Activated CD4-positive, alpha-beta memory T cell treated with anti-CD3 and anti-CD28 coated beads for 36 hours (primary cell): ENCODE measurements at regions not wholly inside any gene's neighbourhood (a gene's known extent, or its start where the extent isn't known, plus 50 kb on each side); places are given as distances from the start of the nearest gene placed in this dataset.

Experiments used
- CTCF ChIA-PET: fragments of 350-600 bp; sonication (Branson Sonifier 250); formaldehyde crosslinking; loops from one replicate; lab custom pipeline; 2021; ENCODE audit warnings: antibody characterized with exemption, inconsistent platforms; lab: Charles Lee
- POLR2A ChIA-PET: fragments of 350-600 bp; sonication (Branson Sonifier 250); formaldehyde crosslinking; loops from one replicate; lab custom pipeline; 2021; ENCODE audit warnings: antibody characterized with exemption; lab: Charles Lee
- DNase-seq: peaks from one replicate; pipeline ENCODE4 v3.0.0-alpha.2; 2020
- H3K27ac Mint-ChIP-seq: one replicate; pipeline ENCODE4 v1.8.0; 2021; ENCODE audit warnings: mixed read lengths
- H3K27me3 Mint-ChIP-seq: one replicate; pipeline ENCODE4 v1.8.0; 2021; ENCODE audit warnings: mixed read lengths
- H3K36me3 Mint-ChIP-seq: one replicate; pipeline ENCODE4 v1.8.0; 2021; ENCODE audit warnings: mixed read lengths
- H3K4me1 Mint-ChIP-seq: one replicate; pipeline ENCODE4 v1.8.0; 2021; ENCODE audit warnings: low read depth, mixed read lengths
- H3K4me3 Mint-ChIP-seq: one replicate; pipeline ENCODE4 v1.8.0; 2021; ENCODE audit warnings: mild to moderate bottlenecking, mixed read lengths
- H3K9me3 Mint-ChIP-seq: one replicate; pipeline ENCODE4 v1.8.0; 2021; ENCODE audit warnings: mixed read lengths
- intact Hi-C: fragments of 100-400 bp; cut with micrococcal nuclease; formaldehyde crosslinking; loops from one replicate; pipeline ENCODE4 v1.15.1; 2023

- H3K4me3 Mint-ChIP-seq = no peak overlapping the region
- ChIA-PET POLR2A (no interaction called here), CTCF (no interaction called here)
- no peaks in the 10 kb centered on the region for H3K4me1 Mint-ChIP-seq
- H3K9me3 Mint-ChIP-seq = peaks cover 20% of the 10 kb centered on the region
- intact Hi-C loops = no loop called here
- no peaks in the 10 kb centered on the region for H3K27me3 Mint-ChIP-seq
- H3K36me3 Mint-ChIP-seq = peaks cover 6% of the 10 kb centered on the region
- H3K27ac Mint-ChIP-seq = no peak overlapping the region
- no peak for DNase-seq
These were observed 185.9 kb downstream of the CRPPA start for GRCh38 chr7:16235147-16236114.

GRCh38 chr7:16234493-16235146 lies 186.7 kb downstream of the CRPPA start:
- Mint-ChIP-seq H3K9me3 (peaks cover 27% of the 10 kb centered on the region), H3K27me3 (no peaks in the 10 kb centered on the region), H3K27ac (no peak overlapping the region), H3K4me3 (no peak overlapping the region), H3K36me3 (peaks cover 12% of the 10 kb centered on the region), H3K4me1 (no peaks in the 10 kb centered on the region)
- ChIA-PET CTCF (no interaction called here), POLR2A (no interaction called here)
- intact Hi-C loops = no loop called here
- DNase-seq = no peak

- Mint-ChIP-seq H3K4me1 (no peaks in the 10 kb centered on the region), H3K27me3 (no peaks in the 10 kb centered on the region), H3K36me3 (peaks cover 12% of the 10 kb centered on the region), H3K4me3 (no peak overlapping the region), H3K27ac (no peak overlapping the region), H3K9me3 (peaks cover 36% of the 10 kb centered on the region)
- ChIA-PET POLR2A (no interaction called here), CTCF (no interaction called here)
- DNase-seq = no peak
- intact Hi-C loops = no loop called here
These were observed 187.8 kb downstream of the CRPPA start for GRCh38 chr7:16233517-16233916.

- Mint-ChIP-seq H3K4me1 (no peaks in the 10 kb centered on the region), H3K36me3 (peaks cover 12% of the 10 kb centered on the region), H3K4me3 (no peak overlapping the region), H3K27me3 (no peaks in the 10 kb centered on the region), H3K9me3 (peaks cover 41% of the 10 kb centered on the region), H3K27ac (no peak overlapping the region)
- DNase-seq = no peak
- ChIA-PET POLR2A (no interaction called here), CTCF (no interaction called here)
- intact Hi-C loops = no loop called here
These were observed 189.1 kb downstream of the CRPPA start for GRCh38 chr7:16232273-16232672.

GRCh38 chr7:16223963-16224707 lies 197.2 kb downstream of the CRPPA start:
- CTCF ChIA-PET = no interaction called here
- DNase-seq = peak; percentile 49
- no peak overlapping the region for H3K4me3 Mint-ChIP-seq
- POLR2A ChIA-PET = no interaction called here
- intact Hi-C loops = no loop called here
- peaks cover 13% of the 10 kb centered on the region for H3K9me3 Mint-ChIP-seq
- peaks cover 12% of the 10 kb centered on the region for H3K4me1 Mint-ChIP-seq
- H3K27ac Mint-ChIP-seq = no peak overlapping the region
- H3K27me3 Mint-ChIP-seq = no peaks in the 10 kb centered on the region
- H3K36me3 Mint-ChIP-seq = no peaks in the 10 kb centered on the region

- no peak for DNase-seq
- POLR2A ChIA-PET = no interaction called here
- H3K36me3 Mint-ChIP-seq = no peaks in the 10 kb centered on the region
- no peaks in the 10 kb centered on the region for H3K27me3 Mint-ChIP-seq
- no peaks in the 10 kb centered on the region for H3K4me1 Mint-ChIP-seq
- CTCF ChIA-PET = no interaction called here
- no peak overlapping the region for H3K4me3 Mint-ChIP-seq
- no peaks in the 10 kb centered on the region for H3K9me3 Mint-ChIP-seq
- H3K27ac Mint-ChIP-seq = no peak overlapping the region
- intact Hi-C loops = no loop called here
These were observed 208.7 kb downstream of the CRPPA start for GRCh38 chr7:16212610-16213009.

- Mint-ChIP-seq H3K4me3 (no peak overlapping the region), H3K27me3 (no peaks in the 10 kb centered on the region), H3K4me1 (no peaks in the 10 kb centered on the region), H3K36me3 (no peaks in the 10 kb centered on the region), H3K9me3 (no peaks in the 10 kb centered on the region), H3K27ac (no peak overlapping the region)
- POLR2A ChIA-PET = no interaction called here
- intact Hi-C loops = no loop called here
- DNase-seq = no peak
- CTCF ChIA-PET = no interaction called here
These were observed 209.3 kb downstream of the CRPPA start for GRCh38 chr7:16212032-16212431.

GRCh38 chr7:16211402-16211925 lies 209.9 kb downstream of the CRPPA start:
- no peak for DNase-seq
- Mint-ChIP-seq H3K4me3 (no peak overlapping the region), H3K27me3 (no peaks in the 10 kb centered on the region), H3K36me3 (no peaks in the 10 kb centered on the region), H3K9me3 (no peaks in the 10 kb centered on the region), H3K4me1 (no peaks in the 10 kb centered on the region), H3K27ac (no peak overlapping the region)
- ChIA-PET POLR2A (no interaction called here), CTCF (no interaction called here)
- intact Hi-C loops = no loop called here

GRCh38 chr7:16210171-16210570 lies 211.2 kb downstream of the CRPPA start:
- CTCF ChIA-PET = no interaction called here
- intact Hi-C loops = no loop called here

GRCh38 chr7:16207321-16207720 lies 214.0 kb downstream of the CRPPA start:
- ChIA-PET POLR2A (no interaction called here), CTCF (no interaction called here)
- H3K4me3 Mint-ChIP-seq = no peak overlapping the region
- H3K27ac Mint-ChIP-seq = no peak overlapping the region
- H3K4me1 Mint-ChIP-seq = no peaks in the 10 kb centered on the region
- H3K36me3 Mint-ChIP-seq = no peaks in the 10 kb centered on the region
- H3K27me3 Mint-ChIP-seq = no peaks in the 10 kb centered on the region
- DNase-seq = no peak
- H3K9me3 Mint-ChIP-seq = no peaks in the 10 kb centered on the region
- intact Hi-C loops = no loop called here

More at GRCh38 chr7:16210171-16210570, 211.2 kb downstream of the CRPPA start:
- POLR2A ChIA-PET = no interaction called here
- Mint-ChIP-seq H3K4me1 (no peaks in the 10 kb centered on the region), H3K4me3 (no peak overlapping the region), H3K36me3 (no peaks in the 10 kb centered on the region), H3K27ac (no peak overlapping the region), H3K9me3 (no peaks in the 10 kb centered on the region), H3K27me3 (no peaks in the 10 kb centered on the region)
- no peak for DNase-seq

- H3K4me3 Mint-ChIP-seq = no peak overlapping the region
- no peak overlapping the region for H3K27ac Mint-ChIP-seq
- intact Hi-C loops = no loop called here
These were observed 215.9 kb downstream of the CRPPA start for GRCh38 chr7:16205466-16205865.

GRCh38 chr7:16204953-16205352 lies 216.4 kb downstream of the CRPPA start:
- H3K27me3 Mint-ChIP-seq = no peaks in the 10 kb centered on the region
- CTCF ChIA-PET = no interaction called here

More at GRCh38 chr7:16205466-16205865, 215.9 kb downstream of the CRPPA start:
- Mint-ChIP-seq H3K4me1 (no peaks in the 10 kb centered on the region), H3K27me3 (no peaks in the 10 kb centered on the region), H3K36me3 (no peaks in the 10 kb centered on the region), H3K9me3 (no peaks in the 10 kb centered on the region)
- ChIA-PET POLR2A (no interaction called here), CTCF (no interaction called here)
- DNase-seq = no peak

More at GRCh38 chr7:16204953-16205352, 216.4 kb downstream of the CRPPA start:
- no peak for DNase-seq
- POLR2A ChIA-PET = no interaction called here
- intact Hi-C loops = no loop called here
- H3K4me1 Mint-ChIP-seq = no peaks in the 10 kb centered on the region
- no peaks in the 10 kb centered on the region for H3K9me3 Mint-ChIP-seq
- no peaks in the 10 kb centered on the region for H3K36me3 Mint-ChIP-seq
- no peak overlapping the region for H3K27ac Mint-ChIP-seq
- H3K4me3 Mint-ChIP-seq = no peak overlapping the region
